B cell (primary cell): ENCODE measurements at regions not wholly inside any gene's neighbourhood (a gene's known extent, or its start where the extent isn't known, plus 50 kb on each side); places are given as distances from the start of the nearest gene placed in this dataset.

Source experiments
- EZH2 ChIP-seq: IDR thresholded peaks from 2 replicates; pipeline ENCODE4 v1.6.1; 2012; ENCODE audit warnings: borderline replicate concordance, low read depth, mild to moderate bottlenecking, moderate library complexity, low read length; ENCODE audit not compliant: insufficient read depth, poor library complexity, severe bottlenecking
- TF ChIP-seq, protein P1 (sequence below): fragments of 200-600 bp; IDR thresholded peaks from one replicate; pipeline ENCODE4 v1.8.0; 2022; ENCODE audit warnings: antibody characterized with exemption, mild to moderate bottlenecking

DNA sequence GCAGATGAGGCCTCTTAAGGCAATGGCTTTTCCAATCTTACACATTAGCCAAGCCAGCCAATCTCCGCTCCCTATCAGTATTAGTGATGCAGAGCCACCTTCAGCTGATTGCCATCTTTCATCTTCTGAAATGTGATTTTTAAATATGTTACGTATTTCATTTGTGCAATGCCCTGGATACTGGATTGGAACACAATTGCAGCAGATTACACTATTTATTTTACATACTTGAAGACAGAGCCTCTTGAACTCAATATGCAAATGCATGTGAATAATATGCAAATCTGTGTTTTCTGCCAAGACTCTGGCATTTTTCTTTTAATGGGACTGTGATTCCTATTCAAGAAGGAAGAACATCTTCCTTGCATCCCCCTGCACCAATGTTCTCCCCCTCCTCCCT is 90.5 kb downstream of the GRIN2B start:
- TF ChIP-seq, protein P1, sequence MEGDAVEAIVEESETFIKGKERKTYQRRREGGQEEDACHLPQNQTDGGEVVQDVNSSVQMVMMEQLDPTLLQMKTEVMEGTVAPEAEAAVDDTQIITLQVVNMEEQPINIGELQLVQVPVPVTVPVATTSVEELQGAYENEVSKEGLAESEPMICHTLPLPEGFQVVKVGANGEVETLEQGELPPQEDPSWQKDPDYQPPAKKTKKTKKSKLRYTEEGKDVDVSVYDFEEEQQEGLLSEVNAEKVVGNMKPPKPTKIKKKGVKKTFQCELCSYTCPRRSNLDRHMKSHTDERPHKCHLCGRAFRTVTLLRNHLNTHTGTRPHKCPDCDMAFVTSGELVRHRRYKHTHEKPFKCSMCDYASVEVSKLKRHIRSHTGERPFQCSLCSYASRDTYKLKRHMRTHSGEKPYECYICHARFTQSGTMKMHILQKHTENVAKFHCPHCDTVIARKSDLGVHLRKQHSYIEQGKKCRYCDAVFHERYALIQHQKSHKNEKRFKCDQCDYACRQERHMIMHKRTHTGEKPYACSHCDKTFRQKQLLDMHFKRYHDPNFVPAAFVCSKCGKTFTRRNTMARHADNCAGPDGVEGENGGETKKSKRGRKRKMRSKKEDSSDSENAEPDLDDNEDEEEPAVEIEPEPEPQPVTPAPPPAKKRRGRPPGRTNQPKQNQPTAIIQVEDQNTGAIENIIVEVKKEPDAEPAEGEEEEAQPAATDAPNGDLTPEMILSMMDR, result no peak
- TF ChIP-seq EZH2, result no peak
